ENCODE measurements at regions not wholly inside any gene's neighbourhood (a gene's known extent, or its start where the extent isn't known, plus 50 kb on each side); places are given as distances from the start of the nearest gene placed in this dataset.
A peak's percentile ranks its signal among the peaks of the same experiment; 100 is the strongest.
"Not testable (repeated sequence)": the region's sequence is repeated elsewhere in the genome, so short reads cannot be mapped to it uniquely, and the experiment has no call there.

- intact Hi-C loops (cut with micrococcal nuclease); H3K9me3 ChIP-seq (ENCODE audit: control insufficient read depth in 1 of 2, insufficient read depth in 1 of 2, low read depth in 1 of 2, low read length in 2 of 2); CTCF ChIA-PET; H3K4me2 ChIP-seq (ENCODE audit: low read length); BruUV-seq (replicated peaks); H3K9ac ChIP-seq (ENCODE audit: low read length); POLR2A ChIA-PET; H3K27me3 ChIP-seq (ENCODE audit: insufficient read depth, low read length); H3K79me2 ChIP-seq (ENCODE audit: insufficient read depth, low read length); ATAC-seq; H3K9me2 ChIP-seq (ENCODE audit: insufficient read depth); H3K4me1 ChIP-seq (ENCODE audit: control insufficient read depth in 1 of 2, insufficient read depth in 2 of 2, low read length in 2 of 2); H2AFZ ChIP-seq (ENCODE audit: low read depth, low read length, poor library complexity, severe bottlenecking); H3K27ac ChIP-seq (ENCODE audit: low read depth, low read length); DNase-seq (ENCODE audit: low read depth, low spot score); H4K20me1 ChIP-seq (ENCODE audit: insufficient read depth); H3K4me3 ChIP-seq (replicated peaks in 1 of 2; ENCODE audit: low read depth in 1 of 2, low read length in 2 of 2); H3K36me3 ChIP-seq (ENCODE audit: control insufficient read depth in 1 of 2, insufficient read depth in 2 of 2, low read length in 2 of 2); RAD21 ChIA-PET (ENCODE audit: low non-redundant PET in 1 of 2, low total read pairs in 2 of 2, uncharacterized antibody in 2 of 2, unreplicated experiment in 2 of 2): not testable (repeated sequence)
Measured at GRCh38 chr22:12626894-12627293, 2901.1 kb upstream of the OR11H1 start.

GRCh38 chr22:12629815-12630214 lies 2898.2 kb upstream of the OR11H1 start:
- DNase-seq (ENCODE audit: low read depth, low spot score); H3K36me3 ChIP-seq (ENCODE audit: control insufficient read depth in 1 of 2, insufficient read depth in 2 of 2, low read length in 2 of 2); POLR2A ChIA-PET; BruUV-seq (replicated peaks); H3K27ac ChIP-seq (ENCODE audit: low read depth, low read length); H3K9me2 ChIP-seq (ENCODE audit: insufficient read depth); H3K4me1 ChIP-seq (ENCODE audit: control insufficient read depth in 1 of 2, insufficient read depth in 2 of 2, low read length in 2 of 2); H3K4me3 ChIP-seq (replicated peaks in 1 of 2; ENCODE audit: low read depth in 1 of 2, low read length in 2 of 2); intact Hi-C loops (cut with micrococcal nuclease); H3K27me3 ChIP-seq (ENCODE audit: insufficient read depth, low read length); ATAC-seq; RAD21 ChIA-PET (ENCODE audit: low non-redundant PET in 1 of 2, low total read pairs in 2 of 2, uncharacterized antibody in 2 of 2, unreplicated experiment in 2 of 2); H3K9ac ChIP-seq (ENCODE audit: low read length); H3K4me2 ChIP-seq (ENCODE audit: low read length); H4K20me1 ChIP-seq (ENCODE audit: insufficient read depth); H3K79me2 ChIP-seq (ENCODE audit: insufficient read depth, low read length); CTCF ChIA-PET; H2AFZ ChIP-seq (ENCODE audit: low read depth, low read length, poor library complexity, severe bottlenecking); H3K9me3 ChIP-seq (ENCODE audit: control insufficient read depth in 1 of 2, insufficient read depth in 1 of 2, low read depth in 1 of 2, low read length in 2 of 2): not testable (repeated sequence)

- H3K9me2 ChIP-seq (ENCODE audit: insufficient read depth); H4K20me1 ChIP-seq (ENCODE audit: insufficient read depth); CTCF ChIA-PET; H3K4me3 ChIP-seq (replicated peaks in 1 of 2; ENCODE audit: low read depth in 1 of 2, low read length in 2 of 2); H3K27me3 ChIP-seq (ENCODE audit: insufficient read depth, low read length); DNase-seq (ENCODE audit: low read depth, low spot score); ATAC-seq; RAD21 ChIA-PET (ENCODE audit: low non-redundant PET in 1 of 2, low total read pairs in 2 of 2, uncharacterized antibody in 2 of 2, unreplicated experiment in 2 of 2); H3K9me3 ChIP-seq (ENCODE audit: control insufficient read depth in 1 of 2, insufficient read depth in 1 of 2, low read depth in 1 of 2, low read length in 2 of 2); H2AFZ ChIP-seq (ENCODE audit: low read depth, low read length, poor library complexity, severe bottlenecking); H3K36me3 ChIP-seq (ENCODE audit: control insufficient read depth in 1 of 2, insufficient read depth in 2 of 2, low read length in 2 of 2); H3K9ac ChIP-seq (ENCODE audit: low read length); H3K27ac ChIP-seq (ENCODE audit: low read depth, low read length); H3K4me2 ChIP-seq (ENCODE audit: low read length); H3K79me2 ChIP-seq (ENCODE audit: insufficient read depth, low read length); intact Hi-C loops (cut with micrococcal nuclease); H3K4me1 ChIP-seq (ENCODE audit: control insufficient read depth in 1 of 2, insufficient read depth in 2 of 2, low read length in 2 of 2); POLR2A ChIA-PET; BruUV-seq (replicated peaks): not testable (repeated sequence)
- peak in 1 of 3 experiments; percentile 14; a peak in 1 of 6 replicates for TF ChIP-seq CTCF (IDR thresholded peaks at IDR 0.05 in 2 of 3, conservative IDR thresholded peaks at IDR 0.05 in 1 of 3; ENCODE audit: borderline replicate concordance in 1 of 3, insufficient read depth in 1 of 3, low read depth in 2 of 3, low read length in 2 of 3)
Measured at GRCh38 chr22:12630965-12631364, 2897.0 kb upstream of the OR11H1 start.

- CTCF ChIA-PET; H3K27me3 ChIP-seq (ENCODE audit: insufficient read depth, low read length); H3K4me3 ChIP-seq (replicated peaks in 1 of 2; ENCODE audit: low read depth in 1 of 2, low read length in 2 of 2); intact Hi-C loops (cut with micrococcal nuclease); H2AFZ ChIP-seq (ENCODE audit: low read depth, low read length, poor library complexity, severe bottlenecking); H3K27ac ChIP-seq (ENCODE audit: low read depth, low read length); H3K9me3 ChIP-seq (ENCODE audit: control insufficient read depth in 1 of 2, insufficient read depth in 1 of 2, low read depth in 1 of 2, low read length in 2 of 2); POLR2A ChIA-PET; H3K9ac ChIP-seq (ENCODE audit: low read length); H3K36me3 ChIP-seq (ENCODE audit: control insufficient read depth in 1 of 2, insufficient read depth in 2 of 2, low read length in 2 of 2); H3K4me2 ChIP-seq (ENCODE audit: low read length); DNase-seq (ENCODE audit: low read depth, low spot score); H3K9me2 ChIP-seq (ENCODE audit: insufficient read depth); H4K20me1 ChIP-seq (ENCODE audit: insufficient read depth); BruUV-seq (replicated peaks); H3K4me1 ChIP-seq (ENCODE audit: control insufficient read depth in 1 of 2, insufficient read depth in 2 of 2, low read length in 2 of 2); RAD21 ChIA-PET (ENCODE audit: low non-redundant PET in 1 of 2, low total read pairs in 2 of 2, uncharacterized antibody in 2 of 2, unreplicated experiment in 2 of 2); ATAC-seq; H3K79me2 ChIP-seq (ENCODE audit: insufficient read depth, low read length): not testable (repeated sequence)
Measured at GRCh38 chr22:12637566-12638166, 2890.3 kb upstream of the OR11H1 start.

Data from HCT116 (cell line).